Astrocyte (in vitro differentiated cells and primary cell): ENCODE measurements at regions not wholly inside any gene's neighbourhood (a gene's known extent, or its start where the extent isn't known, plus 50 kb on each side); places are given as distances from the start of the nearest gene placed in this dataset.

Experiments used
- DNase-seq: peaks from one replicate; pipeline ENCODE4 v3.0.0-alpha.2; 2010; ENCODE audit warnings: low read depth
- FAIRE-seq: peaks from 2 replicates; lab custom pipeline; 2011; peaks lifted over from hg19 to GRCh38; lab: Jason Lieb, UNC
- H2AFZ ChIP-seq: 2 replicates; pipeline ENCODE4 v1.6.0; 2012; ENCODE audit warnings: low read depth, low read length, inconsistent platforms
- H3K27ac ChIP-seq: 2 replicates; pipeline ENCODE4 v1.5.1; 2011; ENCODE audit warnings: low read depth, low read length, inconsistent platforms
- H3K27me3 ChIP-seq: 2 replicates; pipeline ENCODE4 v1.6.0; 2011; ENCODE audit warnings: low read length, inconsistent platforms; ENCODE audit not compliant: insufficient read depth
- H3K36me3 ChIP-seq: 2 replicates; pipeline ENCODE4 v1.5.1; 2011; ENCODE audit warnings: low read length, inconsistent platforms; ENCODE audit not compliant: insufficient read depth
- H3K4me1 ChIP-seq: 2 replicates; pipeline ENCODE4 v1.5.1; 2011; ENCODE audit warnings: low read length, inconsistent platforms; ENCODE audit not compliant: insufficient read depth
- H3K4me2 ChIP-seq: 2 replicates; pipeline ENCODE4 v1.6.0; 2012; ENCODE audit warnings: low read length, inconsistent platforms
- H3K4me3 ChIP-seq: 2 replicates; pipeline ENCODE4 v1.5.1; 2011; ENCODE audit warnings: low read depth, mild to moderate bottlenecking, low read length, inconsistent platforms; ENCODE audit not compliant: insufficient read depth
- H3K79me2 ChIP-seq: 2 replicates; pipeline ENCODE4 v1.6.0; 2012; ENCODE audit warnings: mild to moderate bottlenecking, low read length, inconsistent platforms; ENCODE audit not compliant: insufficient read depth
- H3K9ac ChIP-seq: 2 replicates; pipeline ENCODE4 v1.6.0; 2012; ENCODE audit warnings: mild to moderate bottlenecking, low read length, inconsistent platforms
- H3K9me3 ChIP-seq: 2 replicates; pipeline ENCODE4 v1.5.1; 2012; ENCODE audit warnings: low read depth, mild to moderate bottlenecking, low read length, inconsistent platforms; ENCODE audit not compliant: insufficient read depth
- H4K20me1 ChIP-seq: 2 replicates; pipeline ENCODE4 v1.6.0; 2012; ENCODE audit warnings: low read length, inconsistent platforms; ENCODE audit not compliant: insufficient read depth
- H3K27ac Mint-ChIP-seq: one replicate; pipeline ENCODE4 v1.8.0; 2021; ENCODE audit warnings: mild to moderate bottlenecking, mixed read lengths; ENCODE audit not compliant: unreplicated experiment
- H3K27me3 Mint-ChIP-seq: one replicate; pipeline ENCODE4 v1.8.0; 2021; ENCODE audit warnings: low read depth, mixed read lengths; ENCODE audit not compliant: unreplicated experiment
- H3K36me3 Mint-ChIP-seq: one replicate; pipeline ENCODE4 v1.8.0; 2021; ENCODE audit warnings: low read depth, mixed read lengths; ENCODE audit not compliant: unreplicated experiment
- H3K4me1 Mint-ChIP-seq: one replicate; pipeline ENCODE4 v1.8.0; 2021; ENCODE audit warnings: low read depth, mixed read lengths; ENCODE audit not compliant: unreplicated experiment
- H3K4me3 Mint-ChIP-seq: one replicate; pipeline ENCODE4 v1.8.0; 2021; ENCODE audit warnings: mild to moderate bottlenecking, moderate library complexity, mixed read lengths; ENCODE audit not compliant: unreplicated experiment
- H3K9me3 Mint-ChIP-seq: one replicate; pipeline ENCODE4 v1.8.0; 2021; ENCODE audit warnings: mild to moderate bottlenecking, mixed read lengths; ENCODE audit not compliant: unreplicated experiment
- EZH2 ChIP-seq: IDR thresholded peaks from 2 replicates; pipeline ENCODE4 v1.6.1; 2012; ENCODE audit warnings: mild to moderate bottlenecking, low read length, inconsistent platforms; ENCODE audit not compliant: insufficient read depth
- TF ChIP-seq, protein P1 (sequence below): IDR thresholded peaks from 2 replicates; pipeline ENCODE4 v1.5.1; 2011; ENCODE audit warnings: low read depth, mild to moderate bottlenecking, inconsistent platforms, low read length, moderate library complexity; ENCODE audit not compliant: insufficient read depth

GRCh38 chr7:93778384-93778783, 112.2 kb downstream of the TFPI2 start:
- no peak overlapping the region for H3K9ac ChIP-seq
- H3K27ac Mint-ChIP-seq, result no peak overlapping the region
- peaks cover 1% of the 10 kb centered on the region for H3K27me3 Mint-ChIP-seq

DNA sequence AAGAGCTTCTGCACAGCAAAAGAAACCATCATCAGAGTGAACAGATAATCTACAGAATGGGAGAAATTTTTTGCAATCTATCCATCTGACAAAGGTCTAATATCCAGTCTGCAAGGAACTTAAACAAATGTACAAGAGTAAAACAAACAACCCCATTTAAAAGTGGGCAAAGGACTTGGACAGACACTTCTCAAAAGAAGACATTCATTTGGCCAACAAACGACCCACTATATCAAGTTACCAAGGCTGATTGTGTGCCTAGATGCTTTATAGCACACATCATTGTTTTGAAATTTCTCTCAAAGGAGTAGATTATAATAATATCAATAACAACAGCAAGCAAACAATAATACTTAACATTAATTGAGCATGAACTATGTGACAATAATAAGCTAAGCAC, 117.1 kb downstream of the TFPI2 start:
- Histone ChIP-seq H4K20me1 (no peaks in the 10 kb centered on the region), H3K27ac (no peak overlapping the region), H3K27me3 (peaks cover 4% of the 10 kb centered on the region), H3K9me3 (no peaks in the 10 kb centered on the region), H2AFZ (no peak overlapping the region), H3K4me3 (no peak overlapping the region), H3K79me2 (no peaks in the 10 kb centered on the region), H3K36me3 (no peaks in the 10 kb centered on the region), H3K9ac (no peak overlapping the region), H3K4me2 (no peak overlapping the region), H3K4me1 (no peaks in the 10 kb centered on the region)
- H3K9me3 Mint-ChIP-seq, result no peaks in the 10 kb centered on the region
- no peak for DNase-seq
- no peaks in the 10 kb centered on the region for H3K36me3 Mint-ChIP-seq
- TF ChIP-seq, protein P1, sequence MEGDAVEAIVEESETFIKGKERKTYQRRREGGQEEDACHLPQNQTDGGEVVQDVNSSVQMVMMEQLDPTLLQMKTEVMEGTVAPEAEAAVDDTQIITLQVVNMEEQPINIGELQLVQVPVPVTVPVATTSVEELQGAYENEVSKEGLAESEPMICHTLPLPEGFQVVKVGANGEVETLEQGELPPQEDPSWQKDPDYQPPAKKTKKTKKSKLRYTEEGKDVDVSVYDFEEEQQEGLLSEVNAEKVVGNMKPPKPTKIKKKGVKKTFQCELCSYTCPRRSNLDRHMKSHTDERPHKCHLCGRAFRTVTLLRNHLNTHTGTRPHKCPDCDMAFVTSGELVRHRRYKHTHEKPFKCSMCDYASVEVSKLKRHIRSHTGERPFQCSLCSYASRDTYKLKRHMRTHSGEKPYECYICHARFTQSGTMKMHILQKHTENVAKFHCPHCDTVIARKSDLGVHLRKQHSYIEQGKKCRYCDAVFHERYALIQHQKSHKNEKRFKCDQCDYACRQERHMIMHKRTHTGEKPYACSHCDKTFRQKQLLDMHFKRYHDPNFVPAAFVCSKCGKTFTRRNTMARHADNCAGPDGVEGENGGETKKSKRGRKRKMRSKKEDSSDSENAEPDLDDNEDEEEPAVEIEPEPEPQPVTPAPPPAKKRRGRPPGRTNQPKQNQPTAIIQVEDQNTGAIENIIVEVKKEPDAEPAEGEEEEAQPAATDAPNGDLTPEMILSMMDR, result no peak
- no peaks in the 10 kb centered on the region for H3K4me1 Mint-ChIP-seq
- H3K27ac Mint-ChIP-seq, result no peak overlapping the region
- H3K4me3 Mint-ChIP-seq, result no peak overlapping the region
- peaks cover 1% of the 10 kb centered on the region for H3K27me3 Mint-ChIP-seq
- FAIRE-seq, result no peak

More at GRCh38 chr7:93778384-93778783, 112.2 kb downstream of the TFPI2 start:
- Mint-ChIP-seq H3K9me3 (no peaks in the 10 kb centered on the region), H3K4me1 (no peaks in the 10 kb centered on the region), H3K36me3 (no peaks in the 10 kb centered on the region), H3K4me3 (no peak overlapping the region)
- Histone ChIP-seq H4K20me1 (no peaks in the 10 kb centered on the region), H3K79me2 (no peaks in the 10 kb centered on the region), H2AFZ (no peak overlapping the region), H3K27ac (no peak overlapping the region), H3K4me1 (no peaks in the 10 kb centered on the region), H3K4me2 (no peak overlapping the region), H3K4me3 (no peak overlapping the region), H3K27me3 (peaks cover 4% of the 10 kb centered on the region), H3K9me3 (no peaks in the 10 kb centered on the region), H3K36me3 (no peaks in the 10 kb centered on the region)
- DNase-seq, result no peak
- no peak for FAIRE-seq
- TF ChIP-seq EZH2, result no peak
- TF ChIP-seq, protein P1, result no peak

DNA sequence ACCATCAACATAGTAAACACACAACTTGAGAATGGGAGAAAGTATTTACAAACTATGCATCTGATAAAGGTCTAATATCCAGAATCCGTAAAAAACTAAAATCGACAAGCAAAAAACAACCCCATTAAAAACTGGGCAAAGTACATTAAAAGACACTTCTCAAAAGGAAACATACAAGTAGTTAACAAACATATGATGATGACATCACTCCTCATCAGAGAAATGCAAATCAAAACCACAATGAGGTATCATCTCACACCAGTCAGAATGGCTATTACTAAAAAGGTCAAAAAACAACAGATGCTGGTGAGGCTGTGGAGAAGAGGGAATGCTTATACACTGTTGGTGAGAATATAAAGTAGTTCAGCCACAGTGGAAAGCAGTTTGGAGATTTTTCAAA, 125.1 kb downstream of the TFPI2 start:
- H3K4me2 ChIP-seq, result no peak overlapping the region
- H3K9me3 Mint-ChIP-seq, result no peaks in the 10 kb centered on the region
- no peak overlapping the region for H3K9ac ChIP-seq
- no peak overlapping the region for H3K27ac ChIP-seq
- H3K4me3 Mint-ChIP-seq, result no peak overlapping the region
- TF ChIP-seq EZH2, result no peak
- TF ChIP-seq, protein P1, result no peak
- no peak for DNase-seq
- H4K20me1 ChIP-seq, result no peaks in the 10 kb centered on the region
- H3K27me3 Mint-ChIP-seq, result no peaks in the 10 kb centered on the region
- H3K79me2 ChIP-seq, result no peaks in the 10 kb centered on the region
- no peak for FAIRE-seq
- no peak overlapping the region for H3K27ac Mint-ChIP-seq
- H3K4me1 Mint-ChIP-seq, result no peaks in the 10 kb centered on the region
- no peaks in the 10 kb centered on the region for H3K9me3 ChIP-seq
- H3K36me3 Mint-ChIP-seq, result no peaks in the 10 kb centered on the region
- H3K4me1 ChIP-seq, result no peaks in the 10 kb centered on the region
- no peak overlapping the region for H2AFZ ChIP-seq
- H3K4me3 ChIP-seq, result no peak overlapping the region
- H3K36me3 ChIP-seq, result no peaks in the 10 kb centered on the region
- no peaks in the 10 kb centered on the region for H3K27me3 ChIP-seq
